Loucy (cell line): ENCODE measurements at regions not wholly inside any gene's neighbourhood (a gene's known extent, or its start where the extent isn't known, plus 50 kb on each side); places are given as distances from the start of the nearest gene placed in this dataset.

Source experiments
- H2AFZ ChIP-seq: fragments of 200-600 bp; sonication (generic); 2 replicates; pipeline ENCODE4 v1.6.0; 2016; ENCODE audit warnings: antibody characterized with exemption, mild to moderate bottlenecking, low read length, moderate library complexity
- H3F3A ChIP-seq: fragments of 200-600 bp; 2 replicates; pipeline ENCODE4 v1.6.0; 2016; ENCODE audit warnings: antibody characterized with exemption, low read depth, mild to moderate bottlenecking
- H3K27me3 ChIP-seq: fragments of 200-600 bp; sonication (generic); 2 replicates; pipeline ENCODE4 v1.6.1; 2014; ENCODE audit warnings: low read length, mild to moderate bottlenecking; ENCODE audit not compliant: insufficient read depth, poor library complexity, severe bottlenecking
- H3K36me3 ChIP-seq: fragments of 200-600 bp; sonication (generic); 2 replicates; pipeline ENCODE4 v1.6.1; 2016; ENCODE audit warnings: low read length; ENCODE audit not compliant: insufficient read depth
- H3K4me1 ChIP-seq: fragments of 200-600 bp; sonication (generic); 2 replicates; pipeline ENCODE4 v1.5.1; 2014; ENCODE audit warnings: low read length, mild to moderate bottlenecking; ENCODE audit not compliant: insufficient read depth, poor library complexity, severe bottlenecking
- H3K4me2 ChIP-seq: fragments of 200-600 bp; sonication (generic); 2 replicates; pipeline ENCODE4 v1.6.0; 2014; ENCODE audit warnings: antibody characterized with exemption, low read length, low read depth, mild to moderate bottlenecking; ENCODE audit not compliant: poor library complexity, severe bottlenecking
- H3K4me3 ChIP-seq: fragments of 200-600 bp; sonication (generic); 2 replicates; pipeline ENCODE4 v1.5.1; 2014; ENCODE audit warnings: low read length, mild to moderate bottlenecking, mixed read lengths; ENCODE audit not compliant: poor library complexity, severe bottlenecking
- H3K79me2 ChIP-seq: fragments of 200-600 bp; sonication (generic); 2 replicates; pipeline ENCODE4 v1.6.1; 2014; ENCODE audit warnings: low read length; ENCODE audit not compliant: insufficient read depth
- H3K9ac ChIP-seq: fragments of 200-600 bp; sonication (generic); 2 replicates; pipeline ENCODE4 v1.6.0; 2014; ENCODE audit warnings: mild to moderate bottlenecking, low read depth, low read length, moderate library complexity; ENCODE audit not compliant: poor library complexity, severe bottlenecking
- H3K9me2 ChIP-seq: fragments of 200-600 bp; sonication (generic); replicated peaks from 2 replicates; pipeline ENCODE4 v1.6.1; 2016; ENCODE audit warnings: low read depth, low read length, mixed read lengths
- H3K9me3 ChIP-seq: fragments of 200-600 bp; sonication (generic); 2 replicates; pipeline ENCODE4 v1.6.1; 2014; ENCODE audit warnings: mild to moderate bottlenecking, antibody characterized with exemption, low read length, low read depth; ENCODE audit not compliant: insufficient read depth
- H4K20me1 ChIP-seq: fragments of 200-600 bp; sonication (generic); 2 replicates; pipeline ENCODE4 v1.6.0; 2014; ENCODE audit warnings: antibody characterized with exemption, low read length, mild to moderate bottlenecking; ENCODE audit not compliant: insufficient read depth, poor library complexity, severe bottlenecking
- EZH2phosphoT487 ChIP-seq: fragments of 200-600 bp; IDR thresholded peaks from 2 replicates; pipeline ENCODE4 v1.6.1; 2018; ENCODE audit warnings: antibody characterized with exemption, mild to moderate bottlenecking, moderate library complexity, borderline replicate concordance
- TF ChIP-seq, protein P1 (sequence below): fragments of 200-600 bp; sonication (generic); conservative IDR thresholded peaks from 2 replicates; pipeline ENCODE4 v1.5.1; 2014; ENCODE audit warnings: mild to moderate bottlenecking, antibody characterized with exemption, low read length

DNA sequence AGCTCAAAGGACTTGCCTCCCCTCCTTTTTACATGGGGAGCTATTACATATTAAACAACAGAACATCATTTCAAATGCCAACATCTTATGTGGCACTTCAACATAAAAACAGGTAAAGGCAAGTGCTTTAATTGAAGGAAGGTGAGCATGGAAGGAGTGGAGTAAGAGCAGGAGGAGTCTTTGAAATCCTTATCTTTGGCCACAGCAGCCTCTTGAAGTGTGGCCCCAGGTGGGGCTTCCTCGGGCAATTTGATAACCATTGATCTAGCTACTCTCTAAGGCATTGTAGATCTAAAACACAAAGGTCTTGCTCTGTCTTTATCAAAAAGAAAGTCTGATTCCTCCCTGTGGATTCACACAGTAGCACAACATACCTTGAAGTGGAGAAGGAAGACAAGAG is 70.9 kb upstream of the PPP2R5A start:
- Histone ChIP-seq H3K9me3 (no peaks in the 10 kb centered on the region), H3K79me2 (no peaks in the 10 kb centered on the region), H3K27me3 (no peaks in the 10 kb centered on the region), H2AFZ (no peak overlapping the region), H3K4me3 (no peak overlapping the region), H3K9me2 (no peaks in the 10 kb centered on the region), H3K4me2 (no peak overlapping the region), H3F3A (no peaks in the 10 kb centered on the region), H4K20me1 (no peaks in the 10 kb centered on the region), H3K36me3 (no peaks in the 10 kb centered on the region), H3K4me1 (peaks cover 16% of the 10 kb centered on the region), H3K9ac (no peak overlapping the region)
- TF ChIP-seq, protein P1, sequence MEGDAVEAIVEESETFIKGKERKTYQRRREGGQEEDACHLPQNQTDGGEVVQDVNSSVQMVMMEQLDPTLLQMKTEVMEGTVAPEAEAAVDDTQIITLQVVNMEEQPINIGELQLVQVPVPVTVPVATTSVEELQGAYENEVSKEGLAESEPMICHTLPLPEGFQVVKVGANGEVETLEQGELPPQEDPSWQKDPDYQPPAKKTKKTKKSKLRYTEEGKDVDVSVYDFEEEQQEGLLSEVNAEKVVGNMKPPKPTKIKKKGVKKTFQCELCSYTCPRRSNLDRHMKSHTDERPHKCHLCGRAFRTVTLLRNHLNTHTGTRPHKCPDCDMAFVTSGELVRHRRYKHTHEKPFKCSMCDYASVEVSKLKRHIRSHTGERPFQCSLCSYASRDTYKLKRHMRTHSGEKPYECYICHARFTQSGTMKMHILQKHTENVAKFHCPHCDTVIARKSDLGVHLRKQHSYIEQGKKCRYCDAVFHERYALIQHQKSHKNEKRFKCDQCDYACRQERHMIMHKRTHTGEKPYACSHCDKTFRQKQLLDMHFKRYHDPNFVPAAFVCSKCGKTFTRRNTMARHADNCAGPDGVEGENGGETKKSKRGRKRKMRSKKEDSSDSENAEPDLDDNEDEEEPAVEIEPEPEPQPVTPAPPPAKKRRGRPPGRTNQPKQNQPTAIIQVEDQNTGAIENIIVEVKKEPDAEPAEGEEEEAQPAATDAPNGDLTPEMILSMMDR: no peak
- TF ChIP-seq EZH2phosphoT487: no peak

DNA sequence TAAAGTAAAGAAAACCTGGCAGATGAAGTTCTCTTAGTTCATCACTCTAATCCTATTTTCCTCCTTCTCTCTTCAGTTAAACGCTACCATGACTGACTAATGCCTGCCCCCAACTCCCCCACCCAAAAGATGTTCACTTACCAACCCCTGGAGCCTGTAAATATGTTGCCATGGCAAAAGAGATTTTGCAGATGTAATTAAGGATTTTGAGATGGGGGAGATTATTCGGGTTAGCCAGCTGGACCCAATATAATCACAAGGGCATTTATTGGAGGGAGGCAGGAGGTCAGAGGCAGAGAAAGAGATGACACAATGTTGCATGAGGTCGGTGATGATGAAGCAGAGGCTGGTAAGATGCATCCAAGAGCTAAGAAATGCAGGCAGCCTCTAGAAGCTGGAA is 69.3 kb upstream of the PPP2R5A start:
- H3K9me2 ChIP-seq: no peaks in the 10 kb centered on the region
- no peaks in the 10 kb centered on the region for H3K79me2 ChIP-seq
- no peak overlapping the region for H3K9ac ChIP-seq
- no peaks in the 10 kb centered on the region for H3K27me3 ChIP-seq
- H3K4me1 ChIP-seq: peaks cover 16% of the 10 kb centered on the region
- TF ChIP-seq, protein P1: no peak
- no peak for TF ChIP-seq EZH2phosphoT487
- H3F3A ChIP-seq: no peaks in the 10 kb centered on the region
- H3K4me3 ChIP-seq: no peak overlapping the region
- no peaks in the 10 kb centered on the region for H3K9me3 ChIP-seq
- no peaks in the 10 kb centered on the region for H4K20me1 ChIP-seq
- no peak overlapping the region for H2AFZ ChIP-seq
- no peaks in the 10 kb centered on the region for H3K36me3 ChIP-seq
- H3K4me2 ChIP-seq: no peak overlapping the region

DNA sequence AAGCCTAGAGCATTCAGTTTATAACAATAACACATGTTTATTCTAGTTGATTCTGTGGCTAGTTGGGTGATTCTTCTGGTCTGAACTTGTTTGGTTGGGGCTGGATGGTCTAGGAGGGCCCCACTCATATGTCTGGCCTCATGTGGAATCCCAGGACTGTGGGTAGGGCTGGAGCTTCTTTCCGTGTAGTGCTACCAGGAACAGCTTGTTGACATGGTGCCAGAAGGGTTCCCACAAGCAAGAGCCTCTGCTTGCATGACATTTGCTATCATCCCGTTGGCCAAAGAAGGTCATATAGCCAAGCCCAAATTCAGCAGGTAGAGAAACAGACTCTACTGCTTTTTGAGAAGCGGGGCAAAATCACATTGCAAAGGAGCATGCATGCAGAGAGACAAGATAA is 67.6 kb upstream of the PPP2R5A start:
- Histone ChIP-seq H3K9me2 (no peaks in the 10 kb centered on the region), H3K4me3 (no peak overlapping the region), H3K27me3 (no peaks in the 10 kb centered on the region), H4K20me1 (no peaks in the 10 kb centered on the region), H3F3A (no peaks in the 10 kb centered on the region), H3K36me3 (no peaks in the 10 kb centered on the region), H3K9me3 (no peaks in the 10 kb centered on the region), H3K79me2 (no peaks in the 10 kb centered on the region), H3K9ac (no peak overlapping the region), H2AFZ (no peak overlapping the region), H3K4me2 (no peak overlapping the region), H3K4me1 (peaks cover 16% of the 10 kb centered on the region)
- TF ChIP-seq EZH2phosphoT487: no peak
- TF ChIP-seq, protein P1: no peak
